ENCODE measurements at regions not wholly inside any gene's neighbourhood (a gene's known extent, or its start where the extent isn't known, plus 50 kb on each side); places are given as distances from the start of the nearest gene placed in this dataset.

DNA sequence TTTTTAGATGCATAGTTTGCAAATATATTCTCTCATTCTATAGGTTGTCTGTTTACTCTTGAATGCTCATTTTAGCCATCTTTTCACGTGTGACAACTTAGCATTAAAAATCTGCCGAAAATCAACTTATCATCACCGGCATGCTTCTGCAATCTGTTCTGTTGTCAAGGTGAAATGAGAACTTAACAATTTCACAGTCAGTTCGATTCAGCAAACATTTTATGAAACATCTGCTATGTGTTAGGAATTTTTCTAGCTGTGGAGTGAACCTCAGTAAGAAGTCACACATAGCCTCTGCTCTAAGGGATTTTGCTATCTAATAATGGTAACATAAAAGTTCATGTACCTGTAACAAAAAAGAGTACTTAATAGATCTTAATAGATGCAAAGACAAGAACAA, 256.1 kb downstream of the ZWINT start:
- Histone ChIP-seq H3K18ac (ENCODE audit: extremely low read depth, low read length) (no peak overlapping the region), H4K20me1 (replicated peaks in 1 of 2; ENCODE audit: control insufficient read depth in 1 of 2, insufficient read depth in 2 of 2, low read length in 2 of 2) (no peaks in the 10 kb centered on the region)
- TF ChIP-seq NANOG (IDR thresholded peaks at IDR 0.05; ENCODE audit: insufficient read depth, low read depth, low read length, poor library complexity, severe bottlenecking) (no peak), GABPA (IDR thresholded peaks at IDR 0.05; ENCODE audit: borderline replicate concordance, insufficient read depth, low read length) (no peak), CBX8 (IDR thresholded peaks at IDR 0.05; ENCODE audit: borderline replicate concordance, low read depth, low read length) (no peak), SP1 (IDR thresholded peaks at IDR 0.05; ENCODE audit: low read depth, low read length) (no peak), POLR2AphosphoS5 (IDR thresholded peaks at IDR 0.05; ENCODE audit: low read depth, low read length) (no peak), BCL11A (IDR thresholded peaks at IDR 0.05; ENCODE audit: low read depth in 2 of 2, low read length in 2 of 2) (no peak), RXRA (IDR thresholded peaks at IDR 0.05; ENCODE audit: insufficient read depth, low read depth, low read length) (no peak), KDM4A (IDR thresholded peaks at IDR 0.05; ENCODE audit: low read depth, low read length, severe bottlenecking) (no peak), SUZ12 (IDR thresholded peaks at IDR 0.05; ENCODE audit: low read length) (no peak), JUN (IDR thresholded peaks at IDR 0.05; ENCODE audit: low read depth, low read length) (no peak), BACH1 (IDR thresholded peaks at IDR 0.05; ENCODE audit: low read length) (no peak), POU5F1 (IDR thresholded peaks at IDR 0.05; ENCODE audit: low read depth, low read length) (no peak), EGR1 (IDR thresholded peaks at IDR 0.05; ENCODE audit: borderline replicate concordance, low read depth, low read length) (no peak)
- TF ChIP-seq, protein P1, sequence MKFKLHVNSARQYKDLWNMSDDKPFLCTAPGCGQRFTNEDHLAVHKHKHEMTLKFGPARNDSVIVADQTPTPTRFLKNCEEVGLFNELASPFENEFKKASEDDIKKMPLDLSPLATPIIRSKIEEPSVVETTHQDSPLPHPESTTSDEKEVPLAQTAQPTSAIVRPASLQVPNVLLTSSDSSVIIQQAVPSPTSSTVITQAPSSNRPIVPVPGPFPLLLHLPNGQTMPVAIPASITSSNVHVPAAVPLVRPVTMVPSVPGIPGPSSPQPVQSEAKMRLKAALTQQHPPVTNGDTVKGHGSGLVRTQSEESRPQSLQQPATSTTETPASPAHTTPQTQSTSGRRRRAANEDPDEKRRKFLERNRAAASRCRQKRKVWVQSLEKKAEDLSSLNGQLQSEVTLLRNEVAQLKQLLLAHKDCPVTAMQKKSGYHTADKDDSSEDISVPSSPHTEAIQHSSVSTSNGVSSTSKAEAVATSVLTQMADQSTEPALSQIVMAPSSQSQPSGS (IDR thresholded peaks at IDR 0.05; ENCODE audit: low read length) = no peak

More for the DNA sequence above, 256.1 kb downstream of the ZWINT start:
- Histone ChIP-seq H3K4me1 (replicated peaks in 1 of 4; ENCODE audit: control insufficient read depth in 3 of 4, insufficient read depth in 4 of 4, low read length in 3 of 4) (no peaks in the 10 kb centered on the region), H3K4ac (replicated peaks; ENCODE audit: insufficient read length, low read depth, low read length) (no peak overlapping the region), H3K9ac (replicated peaks in 1 of 4; ENCODE audit: extremely low read depth in 1 of 4, low read depth in 3 of 4, low read length in 3 of 4) (no peak overlapping the region), H3K27me3 (replicated peaks in 1 of 4; ENCODE audit: control insufficient read depth in 3 of 4, extremely low read depth in 1 of 4, insufficient read depth in 3 of 4, low read length in 3 of 4) (no peaks in the 10 kb centered on the region), H3K4me3 (ENCODE audit: extremely low read depth in 1 of 4, insufficient read depth in 2 of 4, low read depth in 3 of 4, low read length in 4 of 4) (no peak overlapping the region), H3K56ac (replicated peaks; ENCODE audit: insufficient read length, low read depth, low read length) (no peak overlapping the region), H3K9me3 (ENCODE audit: insufficient read depth in 2 of 2, low read depth in 1 of 2, low read length in 1 of 2) (no peaks in the 10 kb centered on the region), H2BK15ac (ENCODE audit: low read length) (no peak overlapping the region), H3K36me3 (ENCODE audit: control insufficient read depth in 2 of 4, insufficient read depth in 4 of 4, low read length in 3 of 4) (no peaks in the 10 kb centered on the region), H3K27ac (ENCODE audit: low read depth, low read length) (no peak overlapping the region), H4K8ac (ENCODE audit: extremely low read depth, insufficient read depth, low read length) (no peak overlapping the region), H2BK120ac (replicated peaks; ENCODE audit: low read depth, low read length) (no peak overlapping the region), H3K79me2 (ENCODE audit: control insufficient read depth in 1 of 2, insufficient read depth in 2 of 2, low read length in 2 of 2) (no peaks in the 10 kb centered on the region), H4K91ac (replicated peaks; ENCODE audit: insufficient read length, low read length) (no peak overlapping the region), H3K4me2 (ENCODE audit: insufficient read depth in 1 of 2, low read depth in 2 of 2, low read length in 2 of 2) (no peak overlapping the region), H3K23me2 (ENCODE audit: low read depth, low read length) (no peaks in the 10 kb centered on the region), H2BK20ac (ENCODE audit: low read length) (no peak overlapping the region), H2BK12ac (ENCODE audit: low read depth, low read length) (no peak overlapping the region), H2BK5ac (ENCODE audit: low read depth, low read length) (no peak overlapping the region), H3K79me1 (ENCODE audit: low read depth, low read length) (no peaks in the 10 kb centered on the region), H2AK5ac (ENCODE audit: low read depth, low read length) (no peak overlapping the region), H2AFZ (ENCODE audit: low read length) (no peak overlapping the region), H4K5ac (ENCODE audit: insufficient read length, low read depth, low read length) (no peak overlapping the region), H3K14ac (ENCODE audit: insufficient read length) (no peak overlapping the region), H3K23ac (ENCODE audit: insufficient read length) (no peak overlapping the region)
- DNase-seq (ENCODE audit: low read depth in 1 of 2, low spot score in 2 of 2) (no peak), FAIRE-seq (no peak)
- CTCF ChIA-PET (ENCODE audit: partially characterized antibody) = no interaction called here
- 94% methylated on average over 4 of the region's 4 CpGs; no CpG with 5 or more reads in 1 of the 2 experiments for WGBS, 2 experiments (ENCODE audit: extremely low coverage in 1 of 2, insufficient coverage in 1 of 2, insufficient read length in 1 of 2, insufficient replicate concordance in 2 of 2, low coverage in 1 of 2, low lambda C conversion rate in 2 of 2, missing lambda C conversion rate in 1 of 2)
- POLR2A ChIA-PET (ENCODE audit: partially characterized antibody) = no interaction called here

Data from H1 (cell line).